Osteocyte (in vitro differentiated cells): ENCODE measurements at regions not wholly inside any gene's neighbourhood (a gene's known extent, or its start where the extent isn't known, plus 50 kb on each side); places are given as distances from the start of the nearest gene placed in this dataset.
"Not testable (repeated sequence)": the region's sequence is repeated elsewhere in the genome, so short reads cannot be mapped to it uniquely, and the experiment has no call there.

Experiments used
- DNase-seq: peaks from one replicate; pipeline ENCODE4 v3.0.0; 2021; ENCODE audit warnings: mixed read lengths; ENCODE audit not compliant: unreplicated experiment; ENCODE audit errors: extremely low spot score
- H3K27ac Mint-ChIP-seq: one replicate; pipeline ENCODE4 v1.8.0; 2021; ENCODE audit warnings: mild to moderate bottlenecking, mixed read lengths; ENCODE audit not compliant: unreplicated experiment
- H3K27me3 Mint-ChIP-seq: one replicate; pipeline ENCODE4 v1.8.0; 2021; ENCODE audit warnings: mixed read lengths; ENCODE audit not compliant: unreplicated experiment
- H3K36me3 Mint-ChIP-seq: one replicate; pipeline ENCODE4 v1.8.0; 2021; ENCODE audit warnings: mixed read lengths; ENCODE audit not compliant: unreplicated experiment
- H3K4me1 Mint-ChIP-seq: one replicate; pipeline ENCODE4 v1.8.0; 2021; ENCODE audit warnings: mixed read lengths; ENCODE audit not compliant: unreplicated experiment
- H3K4me3 Mint-ChIP-seq: one replicate; pipeline ENCODE4 v1.8.0; 2021; ENCODE audit warnings: mild to moderate bottlenecking, moderate library complexity, mixed read lengths; ENCODE audit not compliant: unreplicated experiment
- H3K9me3 Mint-ChIP-seq: one replicate; pipeline ENCODE4 v1.8.0; 2021; ENCODE audit warnings: mixed read lengths; ENCODE audit not compliant: unreplicated experiment
- TF ChIP-seq, protein P1 (sequence below): fragments of 200-600 bp; sonication (generic); IDR thresholded peaks from 2 replicates; pipeline ENCODE4 v1.5.0; 2021; ENCODE audit warnings: antibody characterized with exemption, mild to moderate bottlenecking, moderate library complexity

DNA sequence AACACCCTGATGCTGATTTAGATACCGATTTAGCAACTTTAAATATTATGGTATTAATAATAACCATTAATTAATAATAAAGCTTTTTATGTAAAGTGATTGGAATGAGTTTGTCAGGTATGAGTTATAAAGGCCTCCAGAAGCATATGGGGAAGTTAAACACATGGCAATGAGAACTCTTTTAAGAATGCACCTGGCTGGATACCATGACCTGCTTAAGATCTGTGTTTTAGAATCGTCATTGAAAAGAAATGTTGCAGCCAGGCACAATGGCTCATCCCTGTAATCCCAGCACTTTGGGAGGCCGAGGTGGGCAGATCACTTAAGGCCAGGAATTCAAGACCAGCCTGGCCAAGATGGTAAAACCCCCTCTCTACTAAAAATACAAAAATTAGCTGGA, 197.5 kb downstream of the SOX4 start:
- Mint-ChIP-seq H3K9me3 (no peaks in the 10 kb centered on the region), H3K36me3 (no peaks in the 10 kb centered on the region), H3K4me3 (no peak overlapping the region), H3K4me1 (no peaks in the 10 kb centered on the region), H3K27me3 (no peaks in the 10 kb centered on the region), H3K27ac (no peak overlapping the region)
- TF ChIP-seq, protein P1, sequence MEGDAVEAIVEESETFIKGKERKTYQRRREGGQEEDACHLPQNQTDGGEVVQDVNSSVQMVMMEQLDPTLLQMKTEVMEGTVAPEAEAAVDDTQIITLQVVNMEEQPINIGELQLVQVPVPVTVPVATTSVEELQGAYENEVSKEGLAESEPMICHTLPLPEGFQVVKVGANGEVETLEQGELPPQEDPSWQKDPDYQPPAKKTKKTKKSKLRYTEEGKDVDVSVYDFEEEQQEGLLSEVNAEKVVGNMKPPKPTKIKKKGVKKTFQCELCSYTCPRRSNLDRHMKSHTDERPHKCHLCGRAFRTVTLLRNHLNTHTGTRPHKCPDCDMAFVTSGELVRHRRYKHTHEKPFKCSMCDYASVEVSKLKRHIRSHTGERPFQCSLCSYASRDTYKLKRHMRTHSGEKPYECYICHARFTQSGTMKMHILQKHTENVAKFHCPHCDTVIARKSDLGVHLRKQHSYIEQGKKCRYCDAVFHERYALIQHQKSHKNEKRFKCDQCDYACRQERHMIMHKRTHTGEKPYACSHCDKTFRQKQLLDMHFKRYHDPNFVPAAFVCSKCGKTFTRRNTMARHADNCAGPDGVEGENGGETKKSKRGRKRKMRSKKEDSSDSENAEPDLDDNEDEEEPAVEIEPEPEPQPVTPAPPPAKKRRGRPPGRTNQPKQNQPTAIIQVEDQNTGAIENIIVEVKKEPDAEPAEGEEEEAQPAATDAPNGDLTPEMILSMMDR, result no peak
- no peak for DNase-seq

DNA sequence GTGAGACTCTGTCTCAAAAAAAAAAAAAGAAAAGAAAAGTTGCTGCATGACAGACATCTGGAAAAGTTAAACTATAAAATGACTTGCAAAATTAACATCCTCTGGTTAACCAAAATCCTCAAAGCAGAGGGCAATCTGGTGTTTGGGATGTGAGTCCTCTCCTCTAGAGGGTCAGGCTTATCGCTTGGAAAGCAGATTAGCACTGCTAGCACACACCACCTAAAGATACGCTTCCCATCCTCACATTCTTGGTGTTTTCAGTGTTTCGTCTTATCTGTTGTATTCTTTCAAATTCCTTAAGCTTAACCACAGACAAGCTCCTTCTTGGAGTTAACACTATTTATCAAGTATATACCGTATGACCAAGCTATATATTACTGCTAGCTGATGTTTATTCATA, 198.0 kb downstream of the SOX4 start:
- no peak for DNase-seq
- Mint-ChIP-seq H3K27ac (no peak overlapping the region), H3K4me3 (no peak overlapping the region), H3K4me1 (no peaks in the 10 kb centered on the region), H3K27me3 (no peaks in the 10 kb centered on the region), H3K9me3 (no peaks in the 10 kb centered on the region), H3K36me3 (no peaks in the 10 kb centered on the region)
- TF ChIP-seq, protein P1, result no peak

- H3K27me3 Mint-ChIP-seq, result no peaks in the 10 kb centered on the region
- no peak overlapping the region for H3K4me3 Mint-ChIP-seq
- no peak for DNase-seq
- H3K36me3 Mint-ChIP-seq, result no peaks in the 10 kb centered on the region
- H3K9me3 Mint-ChIP-seq, result no peaks in the 10 kb centered on the region
- H3K4me1 Mint-ChIP-seq, result no peaks in the 10 kb centered on the region
- TF ChIP-seq, protein P1, result no peak
- no peak overlapping the region for H3K27ac Mint-ChIP-seq
Observed at GRCh38 chr6:21792177-21792576, 198.6 kb downstream of the SOX4 start.

GRCh38 chr6:21796979-21797378, 203.4 kb downstream of the SOX4 start:
- peaks cover 13% of the 10 kb centered on the region for H3K4me1 Mint-ChIP-seq
- H3K9me3 Mint-ChIP-seq, H3K27ac Mint-ChIP-seq, H3K36me3 Mint-ChIP-seq, DNase-seq, H3K27me3 Mint-ChIP-seq, H3K4me3 Mint-ChIP-seq: not testable (repeated sequence)

GRCh38 chr6:21798468-21798867, 204.9 kb downstream of the SOX4 start:
- Mint-ChIP-seq H3K4me3 (no peak overlapping the region), H3K27ac (no peak overlapping the region), H3K9me3 (no peaks in the 10 kb centered on the region), H3K4me1 (peaks cover 13% of the 10 kb centered on the region), H3K36me3 (no peaks in the 10 kb centered on the region), H3K27me3 (no peaks in the 10 kb centered on the region)
- TF ChIP-seq, protein P1, result no peak
- no peak for DNase-seq

DNA sequence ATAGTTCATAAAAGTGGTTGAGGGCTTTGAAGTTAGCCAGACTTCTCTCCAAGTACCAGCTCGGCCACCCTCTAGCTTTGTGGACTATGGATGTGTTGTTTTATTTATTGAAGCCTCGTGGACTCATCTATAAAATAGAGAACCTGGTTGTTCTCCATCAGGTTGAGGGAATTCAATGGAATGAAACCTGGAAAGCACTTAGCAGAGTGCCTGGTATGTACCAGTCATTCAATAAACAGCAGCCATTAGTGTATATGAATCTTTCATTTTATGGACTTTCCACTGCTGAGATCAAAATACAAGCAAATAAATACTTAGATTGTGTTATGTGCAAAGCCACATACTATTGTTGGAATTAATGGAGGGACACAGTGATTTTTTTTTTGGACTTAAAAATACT, 206.8 kb downstream of the SOX4 start:
- no peak overlapping the region for H3K4me3 Mint-ChIP-seq
- H3K4me1 Mint-ChIP-seq, result peaks cover 13% of the 10 kb centered on the region
- H3K27me3 Mint-ChIP-seq, result no peaks in the 10 kb centered on the region
- TF ChIP-seq, protein P1, result no peak
- H3K27ac Mint-ChIP-seq, result no peak overlapping the region
- H3K36me3 Mint-ChIP-seq, result no peaks in the 10 kb centered on the region
- no peaks in the 10 kb centered on the region for H3K9me3 Mint-ChIP-seq
- no peak for DNase-seq
